H9 (cell line): ENCODE measurements at regions not wholly inside any gene's neighbourhood (a gene's known extent, or its start where the extent isn't known, plus 50 kb on each side); places are given as distances from the start of the nearest gene placed in this dataset.

Experiments used
- DNase-seq: peaks from one replicate; pipeline ENCODE4 v3.0.0-alpha.2; 2017
- H2AFZ ChIP-seq: one replicate; pipeline ENCODE4 v1.6.1; 2013; ENCODE audit warnings: mild to moderate bottlenecking, low read length, control low read depth, moderate library complexity
- H2AK5ac ChIP-seq: 2 replicates; pipeline ENCODE4 v1.6.1; 2013; ENCODE audit warnings: low read length, control low read depth, mixed read lengths; ENCODE audit not compliant: insufficient read length
- H2BK120ac ChIP-seq: one replicate; pipeline ENCODE4 v1.6.1; 2013; ENCODE audit warnings: low read depth, mild to moderate bottlenecking, low read length, control low read depth, inconsistent platforms; ENCODE audit not compliant: poor library complexity, severe bottlenecking
- H2BK12ac ChIP-seq: 2 replicates; pipeline ENCODE4 v1.6.1; 2013; ENCODE audit warnings: low read length, control low read depth, mixed read lengths, low read depth; ENCODE audit not compliant: insufficient read length
- H2BK15ac ChIP-seq: 2 replicates; pipeline ENCODE4 v1.6.1; 2013; ENCODE audit warnings: low read depth, low read length, control low read depth
- H2BK20ac ChIP-seq: one replicate; pipeline ENCODE4 v1.6.1; 2013; ENCODE audit warnings: low read depth, mild to moderate bottlenecking, low read length, control low read depth, inconsistent platforms; ENCODE audit not compliant: poor library complexity, severe bottlenecking
- H2BK5ac ChIP-seq: 2 replicates; pipeline ENCODE4 v1.6.1; 2013; ENCODE audit warnings: low read length, control low read depth, mixed read lengths; ENCODE audit not compliant: insufficient read length
- H3K14ac ChIP-seq: 2 replicates; pipeline ENCODE4 v1.6.1; 2013; ENCODE audit warnings: low read length, control low read depth; ENCODE audit not compliant: insufficient read depth
- H3K18ac ChIP-seq: 2 replicates; pipeline ENCODE4 v1.6.1; 2013; ENCODE audit warnings: low read depth, mild to moderate bottlenecking, mixed read lengths, low read length, control low read depth; ENCODE audit not compliant: insufficient read length
- H3K23ac ChIP-seq: 2 replicates; pipeline ENCODE4 v1.6.1; 2013; ENCODE audit warnings: low read length, control low read depth, mixed read lengths, low read depth; ENCODE audit not compliant: insufficient read length
- H3K23me2 ChIP-seq: 2 replicates; pipeline ENCODE4 v1.6.1; 2013; ENCODE audit warnings: low read depth, mild to moderate bottlenecking, mixed read lengths, low read length, control low read depth; ENCODE audit not compliant: insufficient read length, poor library complexity, severe bottlenecking
- H3K27ac ChIP-seq: 2 replicates; pipeline ENCODE4 v1.5.1; 2013; ENCODE audit warnings: low read length, control low read depth, mixed read lengths, low read depth; ENCODE audit not compliant: insufficient read length
- H3K27me3 ChIP-seq: 2 replicates; pipeline ENCODE4 v1.6.1; 2013; ENCODE audit warnings: low read length, control low read depth, inconsistent platforms; ENCODE audit not compliant: insufficient read depth
- H3K4ac ChIP-seq: 2 replicates; pipeline ENCODE4 v1.6.1; 2013; ENCODE audit warnings: low read depth, mild to moderate bottlenecking, control low read depth, inconsistent platforms, low read length, moderate library complexity
- H3K4me1 ChIP-seq: 2 replicates; pipeline ENCODE4 v1.6.1; 2013; ENCODE audit warnings: low read length, control low read depth, inconsistent platforms; ENCODE audit not compliant: insufficient read depth
- H3K4me2 ChIP-seq: 2 replicates; pipeline ENCODE4 v1.6.1; 2013; ENCODE audit warnings: low read length, control low read depth, mixed read lengths; ENCODE audit not compliant: insufficient read length, insufficient read depth
- H3K56ac ChIP-seq: 2 replicates; pipeline ENCODE4 v1.6.1; 2013; ENCODE audit warnings: low read depth, mild to moderate bottlenecking, mixed read lengths, low read length, control low read depth; ENCODE audit not compliant: insufficient read length
- H3K79me1 ChIP-seq: 2 replicates; pipeline ENCODE4 v1.6.1; 2013; ENCODE audit warnings: low read depth, mild to moderate bottlenecking, moderate library complexity, low read length, control low read depth, inconsistent platforms; ENCODE audit not compliant: insufficient read depth, poor library complexity, severe bottlenecking
- H3K79me2 ChIP-seq: 2 replicates; pipeline ENCODE4 v1.6.1; 2013; ENCODE audit warnings: low read length, control low read depth, inconsistent platforms; ENCODE audit not compliant: insufficient read depth
- H3K9ac ChIP-seq: 2 replicates; pipeline ENCODE4 v1.6.1; 2013; ENCODE audit warnings: low read length, control low read depth, mixed read lengths; ENCODE audit not compliant: insufficient read length; ENCODE audit errors: extremely low read depth
- H3K9me3 ChIP-seq: one replicate; pipeline ENCODE4 v1.6.1; 2013; ENCODE audit warnings: low read depth, low read length, inconsistent platforms; ENCODE audit not compliant: control insufficient read depth
- H3T11ph ChIP-seq: one replicate; pipeline ENCODE4 v1.6.1; 2013; ENCODE audit warnings: mild to moderate bottlenecking, low read length, control low read depth, inconsistent platforms
- H4K20me1 ChIP-seq: one replicate; pipeline ENCODE4 v1.6.1; 2013; ENCODE audit not compliant: control insufficient read depth, insufficient read length, insufficient read depth
- H4K5ac ChIP-seq: 2 replicates; pipeline ENCODE4 v1.6.1; 2013; ENCODE audit warnings: low read depth, mild to moderate bottlenecking, mixed read lengths, low read length, control low read depth; ENCODE audit not compliant: insufficient read length
- H4K8ac ChIP-seq: replicated peaks from 2 replicates; pipeline ENCODE4 v1.6.1; 2013; ENCODE audit warnings: low read length, control low read depth, mixed read lengths, low read depth; ENCODE audit not compliant: insufficient read length
- H4K91ac ChIP-seq: 2 replicates; pipeline ENCODE4 v1.6.1; 2013; ENCODE audit warnings: low read depth, mild to moderate bottlenecking, moderate library complexity, mixed read lengths, low read length, control low read depth; ENCODE audit not compliant: insufficient read length
- H3K27ac Mint-ChIP-seq, 3 experiments: 2 replicates in 2 of 3; 3 replicates in 1 of 3; pipeline ENCODE4 v1.8.0; 2020 to 2021; ENCODE audit warnings: mixed read lengths in 3 of 3, mild to moderate bottlenecking in 1 of 3, moderate library complexity in 1 of 3
- H3K27me3 Mint-ChIP-seq: 2 replicates; pipeline ENCODE4 v1.8.0; 2021; ENCODE audit warnings: low read depth, mild to moderate bottlenecking, moderate library complexity, mixed read lengths
- H3K36me3 Mint-ChIP-seq, 3 experiments: 2 replicates in 2 of 3; 3 replicates in 1 of 3; pipeline ENCODE4 v1.8.0; 2020 to 2021; ENCODE audit warnings: low read depth in 3 of 3, mixed read lengths in 3 of 3; ENCODE audit not compliant: insufficient read depth in 1 of 3
- H3K4me1 Mint-ChIP-seq, 2 experiments: 2 replicates each; pipeline ENCODE4 v1.8.0; 2020; ENCODE audit warnings: mixed read lengths in 2 of 2
- H3K4me3 Mint-ChIP-seq, 2 experiments: 2 replicates in 1 of 2; 3 replicates in 1 of 2; pipeline ENCODE4 v1.8.0; 2020 to 2021; ENCODE audit warnings: mild to moderate bottlenecking in 2 of 2, mixed read lengths in 2 of 2, moderate library complexity in 1 of 2
- H3K9me3 Mint-ChIP-seq, 2 experiments: 2 replicates in 1 of 2; 3 replicates in 1 of 2; pipeline ENCODE4 v1.8.0; 2020; ENCODE audit warnings: mild to moderate bottlenecking in 2 of 2, mixed read lengths in 2 of 2, moderate library complexity in 1 of 2
- CTCF ChIP-seq: fragments of 200-600 bp; sonication (generic); conservative IDR thresholded peaks from 3 replicates; pipeline ENCODE4 v1.8.0; 2021; ENCODE audit warnings: antibody characterized with exemption, mild to moderate bottlenecking
- WGBS: extraction: QIAGEN DNeasy Blood & Tissue Kit; methylation state at CpG from one replicate; pipeline ENCODE4 v1.1.7; 2013; ENCODE audit warnings: missing lambda C conversion rate, low lambda C conversion rate, mixed read lengths; ENCODE audit not compliant: insufficient read length; ENCODE audit errors: extremely low coverage; 5-methylcytosine and 5-hydroxymethylcytosine counted together

GRCh38 chr14:85947461-85948139 is 417.7 kb downstream of the FLRT2 start:
- no peak for DNase-seq
- no peak overlapping the region for H3K56ac ChIP-seq
- H2BK15ac ChIP-seq, result no peak overlapping the region
- no peaks in the 10 kb centered on the region for H4K20me1 ChIP-seq
- H3K4me1 Mint-ChIP-seq, result no peaks in the 10 kb centered on the region
- H3K27ac ChIP-seq, result no peak overlapping the region
- no peak overlapping the region for H4K8ac ChIP-seq
- no peak overlapping the region for H3T11ph ChIP-seq
- no peaks in the 10 kb centered on the region for H3K36me3 Mint-ChIP-seq
- no peak overlapping the region for H3K23ac ChIP-seq
- no peak overlapping the region for H3K27ac Mint-ChIP-seq
- H3K79me2 ChIP-seq, result no peaks in the 10 kb centered on the region
- H2AK5ac ChIP-seq, result no peak overlapping the region
- H4K91ac ChIP-seq, result no peak overlapping the region
- H3K14ac ChIP-seq, result no peak overlapping the region
- no peaks in the 10 kb centered on the region for H3K27me3 ChIP-seq
- no peaks in the 10 kb centered on the region for H3K4me1 ChIP-seq
- no peak overlapping the region for H3K9ac ChIP-seq
- no peak overlapping the region for H2BK20ac ChIP-seq
- H3K4me2 ChIP-seq, result no peak overlapping the region
- H3K79me1 ChIP-seq, result no peaks in the 10 kb centered on the region
- no peak overlapping the region for H2AFZ ChIP-seq
- no peak overlapping the region for H2BK5ac ChIP-seq
- H3K27me3 Mint-ChIP-seq, result no peaks in the 10 kb centered on the region
- H3K9me3 ChIP-seq, result no peaks in the 10 kb centered on the region
- H4K5ac ChIP-seq, result no peak overlapping the region
- no CpG with 5 or more reads among the region's 4 CpGs for WGBS
- H2BK120ac ChIP-seq, result no peak overlapping the region
- H2BK12ac ChIP-seq, result no peak overlapping the region
- no peak overlapping the region for H3K4ac ChIP-seq
- TF ChIP-seq CTCF, result no peak
- no peaks in the 10 kb centered on the region for H3K9me3 Mint-ChIP-seq
- no peaks in the 10 kb centered on the region for H3K23me2 ChIP-seq
- no peak overlapping the region for H3K4me3 Mint-ChIP-seq
- no peak overlapping the region for H3K18ac ChIP-seq
